ENCODE measurements at regions not wholly inside any gene's neighbourhood (a gene's known extent, or its start where the extent isn't known, plus 50 kb on each side); places are given as distances from the start of the nearest gene placed in this dataset.
"Not testable (repeated sequence)": the region's sequence is repeated elsewhere in the genome, so short reads cannot be mapped to it uniquely, and the experiment has no call there.

DNA sequence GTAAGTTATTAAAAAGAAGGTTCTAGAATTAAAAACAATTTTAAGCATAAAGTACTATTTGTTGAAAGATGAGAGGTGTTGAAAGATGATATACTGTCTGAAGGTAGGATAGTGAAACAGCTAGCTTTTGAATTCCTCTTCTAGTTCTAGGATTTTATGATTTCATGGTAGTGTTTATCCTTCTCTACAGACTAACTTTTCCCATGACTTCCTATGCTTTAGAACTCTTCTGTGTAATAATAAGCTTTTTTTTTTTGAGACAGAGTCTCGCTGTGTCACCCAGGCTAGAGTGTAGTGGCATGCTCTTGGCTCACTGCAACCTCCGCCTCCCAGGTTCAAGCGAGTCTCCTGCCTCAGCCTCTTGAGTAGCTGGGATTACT, 96.0 kb upstream of the NUDT6 start:
- in situ Hi-C loops (cut with MboI; ENCODE audit: low pct_ligation_motif_present in 1 of 4, low pct_unique_long_range_greater_than_20kb in 1 of 4, low sequenced_read_pairs in 3 of 4) (no loop called here), intact Hi-C loops (cut with DNase I; ENCODE audit: low total_unique reads) (no loop called here)
- no peak for DNase-seq
- Histone ChIP-seq H3K9me3 (no peaks in the 10 kb centered on the region), H3K27ac (no peak overlapping the region), H3K4me1 (peaks cover 0 to 3% (median 0%) of the 10 kb centered on the region in 4 donors), H3K4me3 (no peak overlapping the region), H3K36me3 (no peaks in the 10 kb centered on the region), H3K27me3 (no peaks in the 10 kb centered on the region)
- TF ChIP-seq, protein P1, sequence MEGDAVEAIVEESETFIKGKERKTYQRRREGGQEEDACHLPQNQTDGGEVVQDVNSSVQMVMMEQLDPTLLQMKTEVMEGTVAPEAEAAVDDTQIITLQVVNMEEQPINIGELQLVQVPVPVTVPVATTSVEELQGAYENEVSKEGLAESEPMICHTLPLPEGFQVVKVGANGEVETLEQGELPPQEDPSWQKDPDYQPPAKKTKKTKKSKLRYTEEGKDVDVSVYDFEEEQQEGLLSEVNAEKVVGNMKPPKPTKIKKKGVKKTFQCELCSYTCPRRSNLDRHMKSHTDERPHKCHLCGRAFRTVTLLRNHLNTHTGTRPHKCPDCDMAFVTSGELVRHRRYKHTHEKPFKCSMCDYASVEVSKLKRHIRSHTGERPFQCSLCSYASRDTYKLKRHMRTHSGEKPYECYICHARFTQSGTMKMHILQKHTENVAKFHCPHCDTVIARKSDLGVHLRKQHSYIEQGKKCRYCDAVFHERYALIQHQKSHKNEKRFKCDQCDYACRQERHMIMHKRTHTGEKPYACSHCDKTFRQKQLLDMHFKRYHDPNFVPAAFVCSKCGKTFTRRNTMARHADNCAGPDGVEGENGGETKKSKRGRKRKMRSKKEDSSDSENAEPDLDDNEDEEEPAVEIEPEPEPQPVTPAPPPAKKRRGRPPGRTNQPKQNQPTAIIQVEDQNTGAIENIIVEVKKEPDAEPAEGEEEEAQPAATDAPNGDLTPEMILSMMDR (IDR thresholded peaks at IDR 0.05) = no peak
- no peak for TF ChIP-seq POLR2AphosphoS5 (IDR thresholded peaks at IDR 0.05)
- TF ChIP-seq POLR2A (IDR thresholded peaks at IDR 0.05) = no peak
- TF ChIP-seq EP300 (IDR thresholded peaks at IDR 0.05; ENCODE audit: low read depth) = no peak
- 62% methylated on average over 3 of the region's 3 CpGs; no CpG with 5 or more reads in 1 of the 2 donors for WGBS, 2 donors (ENCODE audit: low coverage in 1 of 2)

DNA sequence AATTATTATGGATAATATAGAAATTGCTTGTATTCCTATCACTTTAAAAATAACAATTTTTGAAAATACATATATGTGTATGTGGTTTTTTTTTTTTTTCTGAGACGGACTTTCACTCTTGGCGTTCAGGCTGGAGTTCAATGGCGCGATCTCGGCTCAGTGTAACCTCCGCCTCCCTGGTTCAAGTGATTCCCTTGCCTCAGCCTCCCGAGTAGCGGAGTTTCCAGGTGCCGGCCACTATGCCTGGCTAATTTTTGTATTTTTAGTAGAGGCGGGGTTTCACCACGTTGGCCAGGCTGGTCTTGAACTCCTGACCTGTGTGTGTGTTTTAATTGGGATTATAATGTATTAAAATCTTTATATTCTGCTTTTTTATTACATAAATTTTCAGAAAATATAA, 97.9 kb upstream of the NUDT6 start:
- no peak overlapping the region for H3K27ac ChIP-seq
- no peaks in the 10 kb centered on the region for H3K36me3 ChIP-seq
- H3K4me3 ChIP-seq = no peak overlapping the region
- TF ChIP-seq EP300 (IDR thresholded peaks at IDR 0.05; ENCODE audit: low read depth) = no peak
- TF ChIP-seq, protein P1 (IDR thresholded peaks at IDR 0.05) = no peak
- TF ChIP-seq POLR2AphosphoS5 (IDR thresholded peaks at IDR 0.05) = no peak
- no peak for TF ChIP-seq POLR2A (IDR thresholded peaks at IDR 0.05)
- intact Hi-C loops (cut with DNase I; ENCODE audit: low total_unique reads) (no loop called here), in situ Hi-C loops (cut with MboI; ENCODE audit: low pct_ligation_motif_present in 1 of 4, low pct_unique_long_range_greater_than_20kb in 1 of 4, low sequenced_read_pairs in 3 of 4) (no loop called here)
- H3K9me3 ChIP-seq = no peaks in the 10 kb centered on the region
- H3K27me3 ChIP-seq = no peaks in the 10 kb centered on the region
- 95 to 98% methylated on average over 11 of the region's 11 CpGs for WGBS, 2 donors (ENCODE audit: low coverage in 1 of 2)
- peaks cover 0 to 3% (median 0%) of the 10 kb centered on the region in 4 donors for H3K4me1 ChIP-seq
- DNase-seq = no peak

DNA sequence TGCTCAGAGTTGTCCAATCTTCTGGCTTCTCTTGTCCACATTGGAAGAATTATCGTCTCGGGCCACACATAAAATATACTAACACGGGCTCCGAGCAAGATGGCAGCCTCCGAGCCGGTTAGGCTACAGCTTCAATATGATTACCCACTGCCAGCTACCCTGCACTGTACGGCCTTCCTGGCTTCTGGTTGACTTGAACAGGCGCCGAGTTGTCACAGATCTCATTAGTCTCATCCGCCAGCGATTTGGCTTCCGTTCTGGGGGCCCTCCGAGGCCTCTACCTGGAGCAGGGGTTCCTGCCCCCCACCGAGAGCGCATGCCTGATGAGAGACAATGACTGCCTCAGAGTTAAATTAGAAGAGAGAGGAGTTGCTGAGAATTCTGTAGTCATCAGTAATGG, 101.2 kb upstream of the NUDT6 start:
- 98 to 100% methylated on average over 2 to 15 of the region's 15 CpGs for WGBS, 2 donors (ENCODE audit: low coverage in 1 of 2)
- Histone ChIP-seq H3K4me3 (no peak overlapping the region), H3K27me3 (no peaks in the 10 kb centered on the region), H3K4me1 (no peaks in the 10 kb centered on the region), H3K36me3 (no peaks in the 10 kb centered on the region), H3K9me3 (no peaks in the 10 kb centered on the region), H3K27ac (no peak overlapping the region)
- TF ChIP-seq POLR2AphosphoS5 (IDR thresholded peaks at IDR 0.05) = no peak
- no peak for TF ChIP-seq POLR2A (IDR thresholded peaks at IDR 0.05)
- TF ChIP-seq, protein P1 (IDR thresholded peaks at IDR 0.05) = no peak
- TF ChIP-seq EP300 (IDR thresholded peaks at IDR 0.05; ENCODE audit: low read depth) = no peak
- DNase-seq = no peak
- in situ Hi-C loops (cut with MboI; ENCODE audit: low pct_ligation_motif_present in 1 of 4, low pct_unique_long_range_greater_than_20kb in 1 of 4, low sequenced_read_pairs in 3 of 4) = no loop called here
- intact Hi-C loops (cut with DNase I; ENCODE audit: low total_unique reads) = no loop called here

DNA sequence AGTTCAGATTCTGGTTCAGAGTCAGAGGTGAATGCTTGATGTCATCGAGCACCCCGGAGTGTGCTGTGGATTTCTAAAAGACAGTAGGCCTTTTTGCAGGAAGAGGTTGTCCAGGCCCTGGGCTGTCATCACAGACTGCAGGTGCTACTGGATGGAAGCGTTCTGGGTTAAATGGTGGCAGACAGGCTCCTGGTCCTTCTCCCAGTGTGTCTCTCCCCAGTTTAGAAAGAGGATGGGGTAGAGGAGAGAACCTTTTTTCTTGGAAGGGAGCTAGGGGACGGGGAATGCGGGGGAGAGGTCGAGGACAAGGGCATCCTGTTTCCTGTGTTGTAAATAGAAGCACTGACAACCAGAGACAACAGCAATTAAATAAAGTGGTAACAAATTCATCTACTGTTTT, 102.3 kb upstream of the NUDT6 start:
- in situ Hi-C loops (cut with MboI; ENCODE audit: low pct_ligation_motif_present in 1 of 4, low pct_unique_long_range_greater_than_20kb in 1 of 4, low sequenced_read_pairs in 3 of 4) = no loop called here
- DNase-seq = no peak
- Histone ChIP-seq H3K4me1 (no peaks in the 10 kb centered on the region), H3K27me3 (no peaks in the 10 kb centered on the region), H3K4me3 (no peak overlapping the region), H3K27ac (no peak overlapping the region), H3K9me3 (no peaks in the 10 kb centered on the region), H3K36me3 (no peaks in the 10 kb centered on the region)
- 68% methylated on average over 6 of the region's 6 CpGs; no CpG with 5 or more reads in 1 of the 2 donors for WGBS, 2 donors (ENCODE audit: low coverage in 1 of 2)
- TF ChIP-seq POLR2AphosphoS5 (IDR thresholded peaks at IDR 0.05) = no peak
- intact Hi-C loops (cut with DNase I; ENCODE audit: low total_unique reads) = no loop called here

DNA sequence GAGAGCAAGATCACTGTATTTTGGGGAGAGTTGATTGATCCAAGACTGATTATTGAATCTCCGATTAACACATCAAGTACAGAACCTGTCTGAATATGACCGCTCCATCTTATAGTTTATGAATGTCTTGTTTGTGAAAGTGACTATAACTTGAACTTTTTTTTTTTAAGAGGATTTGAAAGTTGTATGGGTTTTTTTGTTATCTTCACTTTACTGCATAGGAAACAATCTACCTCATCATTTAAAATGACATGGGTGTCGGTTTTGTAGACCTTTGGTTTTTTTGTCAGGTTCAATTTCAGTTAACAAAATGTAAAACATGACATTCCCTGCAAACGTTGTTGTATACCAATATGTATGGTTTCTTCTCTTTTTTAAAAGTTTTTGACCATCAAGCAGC, 103.0 kb upstream of the NUDT6 start:
- no peak overlapping the region for H3K27ac ChIP-seq

DNA sequence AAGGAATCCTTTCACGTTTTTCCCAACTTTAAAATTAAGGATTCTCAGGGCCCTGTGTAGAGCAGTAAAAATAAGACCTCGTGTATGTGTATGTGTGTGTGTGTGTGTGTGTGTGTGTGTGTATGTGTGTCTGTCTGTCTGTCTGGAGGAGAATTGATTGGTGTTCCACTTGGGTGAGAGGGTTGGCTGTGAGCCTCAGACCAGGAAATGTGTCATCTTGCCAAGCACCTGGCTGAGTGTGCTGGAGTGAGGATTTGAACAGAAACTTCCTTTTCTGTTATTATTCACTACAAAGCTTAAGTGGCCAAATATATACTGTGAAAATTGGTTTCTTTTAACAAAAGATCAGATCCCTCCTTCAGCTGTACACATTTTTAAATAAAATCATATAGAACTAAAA, 103.6 kb upstream of the NUDT6 start:
- intact Hi-C loops (cut with DNase I; ENCODE audit: low total_unique reads); H3K4me3 ChIP-seq; H3K9me3 ChIP-seq; H3K4me1 ChIP-seq; H3K36me3 ChIP-seq; in situ Hi-C loops (cut with MboI; ENCODE audit: low pct_ligation_motif_present in 1 of 4, low pct_unique_long_range_greater_than_20kb in 1 of 4, low sequenced_read_pairs in 3 of 4); H3K27ac ChIP-seq; DNase-seq; H3K27me3 ChIP-seq: not testable (repeated sequence)
- 48 to 63% methylated on average over 1 to 2 of the region's 2 CpGs for WGBS, 2 donors (ENCODE audit: low coverage in 1 of 2)

More for the DNA sequence above, 103.0 kb upstream of the NUDT6 start:
- no peak overlapping the region for H3K4me3 ChIP-seq
- in situ Hi-C loops (cut with MboI; ENCODE audit: low pct_ligation_motif_present in 1 of 4, low pct_unique_long_range_greater_than_20kb in 1 of 4, low sequenced_read_pairs in 3 of 4) = no loop called here
- H3K36me3 ChIP-seq = no peaks in the 10 kb centered on the region
- 70 to 79% methylated on average over 4 of the region's 4 CpGs for WGBS, 2 donors (ENCODE audit: low coverage in 1 of 2)
- H3K27me3 ChIP-seq = no peaks in the 10 kb centered on the region
- TF ChIP-seq POLR2A (IDR thresholded peaks at IDR 0.05) = no peak
- no peak for DNase-seq
- H3K4me1 ChIP-seq = no peaks in the 10 kb centered on the region
- no peaks in the 10 kb centered on the region for H3K9me3 ChIP-seq
- intact Hi-C loops (cut with DNase I; ENCODE audit: low total_unique reads) = no loop called here
